Thymus (tissue), 11 donors: ENCODE measurements at regions not wholly inside any gene's neighbourhood (a gene's known extent, or its start where the extent isn't known, plus 50 kb on each side); places are given as distances from the start of the nearest gene placed in this dataset.
"Not testable (repeated sequence)": the region's sequence is repeated elsewhere in the genome, so short reads cannot be mapped to it uniquely, and the experiment has no call there.

Experiments used
- DNase-seq, 9 donors: peaks; one replicate each; pipeline ENCODE4 v3.0.0-alpha.2; 2013; ENCODE audit warnings: low spot score in 9 of 9, low read depth in 6 of 9, missing footprints in 1 of 9
- H3K27ac ChIP-seq, 2 donors: one replicate each; pipeline ENCODE4 v1.5.1; 2013; ENCODE audit warnings: control low read depth in 1 of 2, low read depth in 1 of 2, low read length in 1 of 2, mild to moderate bottlenecking in 1 of 2, moderate library complexity in 1 of 2
- H3K27me3 ChIP-seq, 2 donors: one replicate each; pipeline ENCODE4 v1.5.1; 2013; ENCODE audit warnings: low read length in 1 of 2; ENCODE audit not compliant: control insufficient read depth in 2 of 2, insufficient read depth in 1 of 2
- H3K36me3 ChIP-seq, 2 donors: one replicate each; pipeline ENCODE4 v1.5.1; 2013; ENCODE audit warnings: low read length in 1 of 2, mild to moderate bottlenecking in 1 of 2, moderate library complexity in 1 of 2; ENCODE audit not compliant: control insufficient read depth in 2 of 2, insufficient read depth in 2 of 2
- H3K4me1 ChIP-seq, 2 donors: one replicate each; pipeline ENCODE4 v1.5.1; 2013; ENCODE audit warnings: low read length in 2 of 2; ENCODE audit not compliant: control insufficient read depth in 2 of 2, insufficient read depth in 2 of 2
- H3K4me3 ChIP-seq, 2 donors: one replicate each; pipeline ENCODE4 v1.5.1; 2013; ENCODE audit warnings: low read length in 2 of 2, control low read depth in 1 of 2, mild to moderate bottlenecking in 1 of 2
- H3K9me3 ChIP-seq, 2 donors: one replicate each; pipeline ENCODE4 v1.5.1; 2013; ENCODE audit warnings: low read length in 1 of 2, mild to moderate bottlenecking in 1 of 2; ENCODE audit not compliant: control insufficient read depth in 2 of 2, insufficient read depth in 1 of 2
- WGBS: extraction: QIAGEN DNeasy Blood & Tissue Kit; methylation state at CpG from one replicate; pipeline ENCODE4 v1.1.7; 2013; 5-methylcytosine and 5-hydroxymethylcytosine counted together
- donor health status: healthy.

DNA sequence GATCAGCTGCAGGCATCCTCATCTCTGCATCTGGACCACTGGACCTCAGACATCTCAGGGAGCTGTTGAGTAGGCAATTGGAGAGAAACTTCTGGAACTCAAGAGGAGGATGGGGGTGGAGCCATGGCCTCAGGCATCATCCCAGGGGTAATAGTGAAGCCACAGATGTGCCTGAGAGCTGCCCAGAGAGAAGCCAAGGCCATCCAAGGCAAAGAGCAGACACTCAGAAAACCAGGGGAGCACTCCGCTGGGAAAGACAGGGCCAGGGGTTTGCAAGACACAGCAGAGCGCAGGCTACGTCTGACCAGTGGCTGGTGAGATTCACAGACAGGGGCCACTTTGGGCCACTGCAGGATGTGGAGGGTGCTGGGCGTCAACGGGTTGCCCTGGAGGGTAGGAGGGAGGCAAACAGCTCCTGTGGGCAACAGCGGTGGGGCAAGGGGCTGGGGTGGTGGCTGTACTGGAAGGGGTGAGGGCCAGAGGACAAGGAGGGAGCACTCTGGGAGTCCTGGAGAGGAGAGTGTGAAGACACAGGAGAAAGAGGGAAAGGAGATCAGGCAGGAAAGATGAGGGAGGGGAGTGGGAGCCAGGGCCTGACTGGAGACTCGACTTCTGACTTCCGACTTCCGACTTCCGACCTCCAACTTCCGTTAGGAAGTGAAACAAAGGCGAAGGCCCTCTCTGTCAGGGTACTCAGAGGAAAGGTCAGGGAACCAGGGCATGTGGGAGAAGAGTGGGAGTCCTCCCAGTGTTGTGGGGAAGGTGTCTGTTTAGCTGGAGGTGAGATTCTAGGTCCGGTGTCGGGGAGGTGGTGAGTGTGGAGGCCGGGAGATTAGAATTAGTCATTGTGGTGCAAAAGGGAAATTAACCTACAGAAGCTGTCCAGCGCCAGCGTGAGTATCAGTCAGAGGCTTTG lies 69.7 kb upstream of the ANTXRL start:
- Histone ChIP-seq H3K27ac (no peak overlapping the region), H3K9me3 (no peaks in the 10 kb centered on the region), H3K4me3 (no peak overlapping the region), H3K27me3 (no peaks in the 10 kb centered on the region), H3K36me3 (peaks cover 39 to 55% of the 10 kb centered on the region in 2 donors), H3K4me1 (peaks cover 0 to 35% of the 10 kb centered on the region in 2 donors)
- WGBS, result 86% methylated on average over 17 of the region's 17 CpGs
- DNase-seq, result no peak

DNA sequence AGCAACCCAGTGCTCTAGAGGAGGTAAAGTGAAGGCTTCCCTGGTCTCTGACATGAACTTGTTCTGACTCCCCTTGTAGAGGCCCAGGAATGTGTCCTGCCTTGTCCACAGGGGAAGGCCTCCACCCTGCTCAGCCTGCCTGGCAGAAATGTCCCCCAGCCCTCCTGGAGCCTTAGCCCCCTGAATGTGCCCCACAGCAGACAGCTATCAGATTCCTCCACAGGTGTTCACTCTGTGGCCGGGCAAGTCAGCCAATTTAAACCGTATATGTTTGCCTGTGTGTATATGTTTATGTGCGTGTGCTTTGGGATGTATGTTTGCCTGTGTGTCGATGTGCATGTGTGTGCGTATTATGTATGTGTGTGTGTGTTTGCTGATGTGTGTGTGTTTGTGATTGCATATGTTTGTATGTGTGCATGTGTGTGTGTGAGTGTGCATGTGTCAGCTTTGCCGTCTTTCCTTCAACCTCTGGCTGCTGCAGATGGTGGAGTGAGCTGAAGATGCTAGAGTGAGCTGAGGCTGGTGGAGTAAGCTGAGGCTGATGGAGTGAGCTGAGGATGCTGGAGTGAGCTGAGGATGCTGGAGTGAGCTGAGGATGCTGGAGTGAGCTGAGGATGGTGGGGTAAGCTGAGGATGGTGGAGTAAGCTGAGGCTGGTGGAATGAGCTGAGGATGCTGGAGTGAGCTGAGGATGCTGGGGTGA lies 68.9 kb upstream of the ANTXRL start:
- 82% methylated on average over 6 of the region's 6 CpGs for WGBS

GRCh38 chr10:46218921-46219320 lies 67.9 kb upstream of the ANTXRL start:
- no peak for DNase-seq
- H3K4me1 ChIP-seq, result peaks cover 0 to 35% of the 10 kb centered on the region in 2 donors
- WGBS, result 19% methylated on average over 2 of the region's 2 CpGs
- H3K4me3 ChIP-seq, result no peak overlapping the region
- H3K27ac ChIP-seq, result no peak overlapping the region
- no peaks in the 10 kb centered on the region for H3K27me3 ChIP-seq
- H3K9me3 ChIP-seq, result no peaks in the 10 kb centered on the region
- H3K36me3 ChIP-seq, result peaks cover 54 to 65% of the 10 kb centered on the region in 2 donors

More for the DNA sequence above, 68.9 kb upstream of the ANTXRL start:
- Histone ChIP-seq H3K4me3 (no peak overlapping the region), H3K27me3 (no peaks in the 10 kb centered on the region), H3K4me1 (peaks cover 0 to 35% of the 10 kb centered on the region in 2 donors), H3K27ac (no peak overlapping the region), H3K9me3 (no peaks in the 10 kb centered on the region), H3K36me3 (peaks cover 44 to 57% of the 10 kb centered on the region in 2 donors)
- DNase-seq, result no peak

DNA sequence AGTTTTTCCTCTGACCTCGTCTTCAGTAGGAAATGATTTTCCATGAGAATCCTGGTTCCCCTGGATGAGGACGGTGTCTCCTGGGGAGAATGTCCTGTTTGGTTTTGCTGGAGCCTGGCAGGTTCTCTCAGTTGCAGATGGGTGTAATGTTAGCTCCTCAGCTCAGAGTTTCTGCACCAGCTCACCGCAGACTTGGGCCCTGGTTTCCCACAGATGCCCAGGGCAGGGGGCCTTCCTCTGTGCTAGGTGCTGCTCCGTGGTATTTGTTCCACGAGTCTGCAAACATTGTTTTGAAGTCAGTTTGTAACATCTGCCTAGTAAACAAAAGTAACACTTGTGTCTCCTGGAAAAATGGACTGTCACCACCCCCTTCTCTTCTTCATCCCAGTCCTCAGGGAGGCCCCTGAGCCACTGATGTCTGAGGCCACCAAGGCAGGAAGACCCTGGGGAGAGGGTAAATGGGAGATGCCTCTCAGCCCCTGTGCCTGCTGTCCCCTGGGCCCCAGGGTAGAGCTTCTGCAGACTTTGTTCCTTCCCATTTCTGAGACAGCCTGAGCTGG lies 67.3 kb upstream of the ANTXRL start:
- Histone ChIP-seq H3K4me1 (peaks cover 0 to 35% of the 10 kb centered on the region in 2 donors), H3K36me3 (peaks cover 60 to 71% of the 10 kb centered on the region in 2 donors)
- DNase-seq, H3K27ac ChIP-seq, H3K27me3 ChIP-seq, H3K9me3 ChIP-seq, H3K4me3 ChIP-seq: not testable (repeated sequence)
- WGBS, result 31% methylated on average over 5 of the region's 5 CpGs

DNA sequence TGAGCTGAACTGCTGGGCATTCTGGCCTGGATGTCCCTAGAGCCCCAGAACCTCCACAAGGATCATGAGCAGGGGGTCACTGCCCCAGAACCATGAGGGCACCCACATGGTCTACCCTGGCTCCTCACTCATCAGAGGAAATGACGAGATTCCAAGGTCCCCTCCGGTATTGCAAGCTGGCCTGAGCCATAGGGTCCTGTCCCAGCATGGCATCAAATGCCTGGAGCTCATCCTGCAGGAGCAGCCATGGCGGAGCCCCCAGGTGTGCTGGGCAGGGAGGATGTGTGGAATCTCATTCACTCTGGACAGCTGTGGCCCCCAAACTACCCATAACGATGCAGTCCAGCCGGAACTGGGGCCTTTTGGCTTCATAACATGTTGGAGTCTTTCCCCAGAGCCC lies 66.6 kb upstream of the ANTXRL start:
- no peak for DNase-seq
- 98% methylated on average over 5 of the region's 5 CpGs for WGBS

DNA sequence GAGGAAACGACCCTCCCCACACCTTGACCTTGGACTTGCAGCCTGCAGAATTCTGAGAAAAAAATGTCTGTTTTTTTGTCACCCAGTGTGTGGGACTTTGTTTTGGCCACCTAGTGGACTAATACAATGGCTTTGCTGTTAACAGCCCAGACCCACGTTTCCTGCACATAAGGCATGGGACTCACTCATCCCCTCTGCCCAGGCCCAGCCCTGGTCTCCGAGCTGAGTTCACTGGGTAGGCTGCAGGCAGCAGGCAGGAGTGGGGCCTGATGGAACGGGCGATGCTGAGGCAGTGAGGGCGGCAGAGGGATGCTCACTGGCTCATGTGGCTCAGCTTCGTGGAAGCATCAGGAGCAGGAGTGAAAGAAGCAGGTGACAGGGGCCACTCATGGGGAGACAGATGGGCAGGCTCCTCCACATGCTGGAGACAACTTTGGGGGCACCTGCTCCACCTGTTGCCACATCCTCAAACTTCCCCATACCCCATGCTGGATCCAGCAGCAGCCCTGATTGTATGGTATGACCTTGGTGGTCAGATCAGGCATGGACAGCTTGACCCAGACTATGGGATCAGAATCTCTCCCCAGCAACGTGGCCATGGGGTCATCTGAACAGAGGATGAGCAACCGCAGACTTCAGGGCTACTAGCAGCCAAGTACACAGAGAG lies 65.8 kb upstream of the ANTXRL start:
- Histone ChIP-seq H3K9me3 (no peaks in the 10 kb centered on the region), H3K27ac (no peak overlapping the region), H3K36me3 (peaks cover 63 to 80% of the 10 kb centered on the region in 2 donors), H3K4me1 (peaks cover 0 to 35% of the 10 kb centered on the region in 2 donors), H3K27me3 (no peaks in the 10 kb centered on the region), H3K4me3 (no peak overlapping the region)
- WGBS, result 90% methylated on average over 9 of the region's 9 CpGs
- no peak for DNase-seq

More for the DNA sequence above, 66.6 kb upstream of the ANTXRL start:
- Histone ChIP-seq H3K36me3 (peaks cover 62 to 75% of the 10 kb centered on the region in 2 donors), H3K27ac (no peak overlapping the region), H3K27me3 (no peaks in the 10 kb centered on the region), H3K4me3 (no peak overlapping the region), H3K9me3 (no peaks in the 10 kb centered on the region), H3K4me1 (peaks cover 0 to 35% of the 10 kb centered on the region in 2 donors)

GRCh38 chr10:46222364-46222935 lies 64.3 kb upstream of the ANTXRL start:
- Histone ChIP-seq H3K36me3 (peaks cover 63 to 79% of the 10 kb centered on the region in 2 donors), H3K27ac (no peak overlapping the region), H3K27me3 (no peaks in the 10 kb centered on the region), H3K4me1 (peaks cover 0 to 30% of the 10 kb centered on the region in 2 donors), H3K4me3 (no peak overlapping the region), H3K9me3 (no peaks in the 10 kb centered on the region)
- 100% methylated on average over 4 of the region's 4 CpGs for WGBS
- no peak for DNase-seq

DNA sequence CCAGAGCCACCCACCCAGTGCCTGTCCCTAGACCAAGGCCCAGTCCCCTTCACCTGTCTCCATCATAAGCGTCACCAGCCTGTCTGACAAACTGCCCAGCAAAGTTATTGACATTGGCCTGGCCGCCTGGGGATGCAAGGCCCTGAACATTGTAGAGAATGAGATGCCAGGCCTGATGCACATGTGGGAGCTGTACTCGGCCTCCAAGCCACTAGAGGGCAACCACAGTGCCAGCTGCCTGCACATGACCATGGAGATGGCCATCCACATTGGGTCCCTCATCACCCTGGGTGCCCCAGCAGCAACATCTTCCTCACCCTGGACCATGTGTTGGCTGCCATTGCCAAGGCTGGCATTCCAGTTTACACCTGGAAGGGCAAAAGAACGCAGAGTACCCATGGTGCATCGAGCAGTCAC lies 63.7 kb upstream of the ANTXRL start:
- H3K27me3 ChIP-seq, result no peaks in the 10 kb centered on the region
- no peaks in the 10 kb centered on the region for H3K9me3 ChIP-seq
- no peak for DNase-seq
- no peak overlapping the region for H3K4me3 ChIP-seq
- H3K27ac ChIP-seq, result no peak overlapping the region
- WGBS, result 99% methylated on average over 5 of the region's 5 CpGs
- peaks cover 0 to 30% of the 10 kb centered on the region in 2 donors for H3K4me1 ChIP-seq
- peaks cover 61 to 79% of the 10 kb centered on the region in 2 donors for H3K36me3 ChIP-seq
